ENCODE measurements at regions not wholly inside any gene's neighbourhood (a gene's known extent, or its start where the extent isn't known, plus 50 kb on each side); places are given as distances from the start of the nearest gene placed in this dataset.
"Not testable (repeated sequence)": the region's sequence is repeated elsewhere in the genome, so short reads cannot be mapped to it uniquely, and the experiment has no call there.

DNA sequence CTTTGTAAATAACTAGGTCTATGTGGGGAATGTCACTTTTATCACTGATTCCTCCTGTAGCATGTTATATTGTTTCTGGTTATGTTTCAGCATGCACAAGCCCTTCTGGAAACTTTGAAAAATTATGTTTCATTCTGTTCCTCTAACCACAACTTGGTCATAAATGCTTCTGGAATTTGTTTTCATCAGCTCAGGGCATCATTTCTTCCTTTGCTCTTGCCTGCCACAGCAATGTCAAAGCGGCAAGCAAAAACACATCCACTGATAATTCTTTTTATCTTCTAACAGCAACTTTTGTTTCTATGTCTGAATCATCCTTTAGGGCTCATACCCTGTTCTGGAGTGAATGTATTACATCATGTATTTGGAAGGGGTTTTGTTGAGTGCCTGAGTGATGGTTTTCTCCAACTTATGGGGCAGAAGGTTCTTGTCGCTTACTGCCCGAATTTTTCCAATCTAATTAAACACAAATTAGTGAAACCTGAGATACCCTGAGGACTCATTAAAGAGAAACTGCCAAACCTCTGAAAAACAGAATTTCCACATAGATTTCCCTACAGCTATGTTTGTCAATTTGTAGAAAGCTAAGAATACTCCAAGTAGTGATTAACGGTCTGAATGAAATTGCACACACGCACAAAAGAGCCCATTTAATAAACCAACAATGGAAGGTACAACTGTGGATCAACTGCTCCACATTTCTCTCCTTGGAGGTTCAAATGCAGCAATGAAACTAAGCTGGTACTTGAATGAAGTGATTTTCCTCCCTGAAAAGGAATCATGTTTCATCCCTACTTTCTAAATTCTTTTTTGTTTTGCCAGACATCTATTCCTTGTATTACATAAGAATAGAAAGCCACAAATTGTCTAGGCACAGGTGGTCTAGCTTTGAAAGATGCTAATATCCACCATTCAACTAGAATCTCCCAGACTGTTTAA is 173.5 kb upstream of the KRR1 start:
- H3K4me3 ChIP-seq (ENCODE audit: low read length), result no peak overlapping the region
- H3K27me3 ChIP-seq (ENCODE audit: low read depth, low read length), result no peaks in the 10 kb centered on the region
- no peak overlapping the region for H3K27ac ChIP-seq (ENCODE audit: low read length)
- no peaks in the 10 kb centered on the region for H3K36me3 ChIP-seq (replicated peaks; ENCODE audit: low read depth, low read length)
- no peak overlapping the region for H3K9ac ChIP-seq (ENCODE audit: low read length)
- H3K4me2 ChIP-seq (ENCODE audit: low read length), result no peak overlapping the region
- no peak overlapping the region for H2AFZ ChIP-seq (ENCODE audit: low read depth, low read length)
- no peak for TF ChIP-seq CTCF (IDR thresholded peaks at IDR 0.05; ENCODE audit: low read depth, low read length)
- TF ChIP-seq EZH2phosphoT487 (IDR thresholded peaks at IDR 0.05; ENCODE audit: low read depth), result no peak
- no peaks in the 10 kb centered on the region for H4K20me1 ChIP-seq (ENCODE audit: insufficient read depth, low read length)
- no peaks in the 10 kb centered on the region for H3K79me2 ChIP-seq (ENCODE audit: low read length)
- no peaks in the 10 kb centered on the region for H3K4me1 ChIP-seq (ENCODE audit: low read length)
- H3K9me3 ChIP-seq (ENCODE audit: insufficient read depth, low read length), result no peaks in the 10 kb centered on the region

- H3K27ac ChIP-seq (ENCODE audit: low read length); H3K4me3 ChIP-seq (ENCODE audit: low read length); H3K79me2 ChIP-seq (ENCODE audit: low read length); H3K27me3 ChIP-seq (ENCODE audit: low read depth, low read length); H3K4me2 ChIP-seq (ENCODE audit: low read length); H3K36me3 ChIP-seq (replicated peaks; ENCODE audit: low read depth, low read length); H3K9me3 ChIP-seq (ENCODE audit: insufficient read depth, low read length); H4K20me1 ChIP-seq (ENCODE audit: insufficient read depth, low read length); H3K4me1 ChIP-seq (ENCODE audit: low read length); H2AFZ ChIP-seq (ENCODE audit: low read depth, low read length); H3K9ac ChIP-seq (ENCODE audit: low read length): not testable (repeated sequence)
These were observed 172.7 kb upstream of the KRR1 start for GRCh38 chr12:75683995-75684586.

DNA sequence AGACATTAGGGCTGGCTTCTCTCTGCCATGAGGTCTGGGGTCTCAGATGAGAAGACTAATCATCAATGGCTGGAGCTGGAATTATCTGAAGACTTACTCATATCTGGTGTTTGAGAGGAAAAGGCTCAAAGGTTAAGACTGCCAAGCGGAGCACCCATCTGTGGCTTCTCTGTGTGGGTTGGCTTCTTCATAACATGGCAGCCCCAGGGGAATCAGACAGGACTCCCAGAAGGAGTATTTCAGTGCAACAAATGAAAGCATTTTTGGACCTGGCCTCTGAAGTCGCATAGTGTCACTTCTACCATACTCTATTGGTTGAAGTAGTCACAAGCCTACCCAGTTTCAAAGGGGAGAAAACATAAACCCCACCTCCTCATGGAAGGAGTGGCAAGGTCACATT is 171.8 kb upstream of the KRR1 start:
- H3K27ac ChIP-seq (ENCODE audit: low read length), result no peak overlapping the region
- no peak overlapping the region for H2AFZ ChIP-seq (ENCODE audit: low read depth, low read length)
- no peak overlapping the region for H3K4me3 ChIP-seq (ENCODE audit: low read length)
- TF ChIP-seq CTCF (IDR thresholded peaks at IDR 0.05; ENCODE audit: low read depth, low read length) (no peak), EZH2phosphoT487 (IDR thresholded peaks at IDR 0.05; ENCODE audit: low read depth) (no peak)
- H3K36me3 ChIP-seq (replicated peaks; ENCODE audit: low read depth, low read length), result no peaks in the 10 kb centered on the region
- no peak overlapping the region for H3K9ac ChIP-seq (ENCODE audit: low read length)
- H3K79me2 ChIP-seq (ENCODE audit: low read length), result no peaks in the 10 kb centered on the region
- no peaks in the 10 kb centered on the region for H3K27me3 ChIP-seq (ENCODE audit: low read depth, low read length)
- H3K9me3 ChIP-seq (ENCODE audit: insufficient read depth, low read length), result no peaks in the 10 kb centered on the region
- no peak overlapping the region for H3K4me2 ChIP-seq (ENCODE audit: low read length)
- H3K4me1 ChIP-seq (ENCODE audit: low read length), result no peaks in the 10 kb centered on the region
- no peaks in the 10 kb centered on the region for H4K20me1 ChIP-seq (ENCODE audit: insufficient read depth, low read length)

DNA sequence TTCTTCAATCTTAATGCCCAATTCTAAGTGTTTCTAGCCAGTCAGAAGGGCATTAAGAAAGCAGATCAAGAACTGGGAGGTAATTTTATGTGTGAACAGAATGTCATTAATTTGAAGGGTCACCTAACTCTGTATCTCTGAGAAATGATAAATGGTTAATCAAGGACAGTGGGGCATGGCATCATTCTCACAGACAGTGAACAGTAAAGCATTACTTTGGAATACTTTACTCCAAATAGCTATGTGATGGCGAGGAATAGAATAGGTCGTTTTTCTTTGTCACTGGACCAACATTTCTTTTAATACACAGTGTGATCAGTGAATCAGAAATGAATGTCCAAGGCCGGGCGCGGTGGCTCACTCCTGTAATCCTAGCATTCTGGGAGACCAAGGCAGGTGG is 166.1 kb upstream of the KRR1 start:
- Histone ChIP-seq H3K36me3 (replicated peaks; ENCODE audit: low read depth, low read length) (no peaks in the 10 kb centered on the region), H3K9me3 (ENCODE audit: insufficient read depth, low read length) (no peaks in the 10 kb centered on the region)
- TF ChIP-seq EZH2phosphoT487 (IDR thresholded peaks at IDR 0.05; ENCODE audit: low read depth) (no peak), CTCF (IDR thresholded peaks at IDR 0.05; ENCODE audit: low read depth, low read length) (no peak)

More for the DNA sequence above, 166.1 kb upstream of the KRR1 start:
- no peak overlapping the region for H2AFZ ChIP-seq (ENCODE audit: low read depth, low read length)
- H4K20me1 ChIP-seq (ENCODE audit: insufficient read depth, low read length), result no peaks in the 10 kb centered on the region
- no peak overlapping the region for H3K27ac ChIP-seq (ENCODE audit: low read length)
- H3K4me3 ChIP-seq (ENCODE audit: low read length), result no peak overlapping the region
- H3K27me3 ChIP-seq (ENCODE audit: low read depth, low read length), result no peaks in the 10 kb centered on the region
- H3K4me1 ChIP-seq (ENCODE audit: low read length), result no peaks in the 10 kb centered on the region
- H3K79me2 ChIP-seq (ENCODE audit: low read length), result no peaks in the 10 kb centered on the region
- H3K4me2 ChIP-seq (ENCODE audit: low read length), result no peak overlapping the region
- H3K9ac ChIP-seq (ENCODE audit: low read length), result no peak overlapping the region
